GM12872 (cell line): ENCODE measurements at regions not wholly inside any gene's neighbourhood (a gene's known extent, or its start where the extent isn't known, plus 50 kb on each side); places are given as distances from the start of the nearest gene placed in this dataset.

Experiments used
- CTCF ChIP-seq: IDR thresholded peaks from 3 replicates; pipeline ENCODE4 v1.5.1; 2011; ENCODE audit warnings: low read depth, mild to moderate bottlenecking, low read length, moderate library complexity; ENCODE audit not compliant: insufficient read depth

GRCh38 chr4:96035727-96036126, 195.8 kb downstream of the PDHA2 start:
- peak; percentile 32; the same call in 1 of the 3 replicates for TF ChIP-seq CTCF

GRCh38 chr4:96036781-96037180, 196.9 kb downstream of the PDHA2 start:
- no peak for TF ChIP-seq CTCF

GRCh38 chr4:96037705-96038104, 197.8 kb downstream of the PDHA2 start:
- no peak for TF ChIP-seq CTCF

- no peak for TF ChIP-seq CTCF
Measured at GRCh38 chr4:96039217-96039616, 199.3 kb downstream of the PDHA2 start.

- TF ChIP-seq CTCF = no peak
Measured at GRCh38 chr4:96039803-96040436, 200.0 kb downstream of the PDHA2 start.

- TF ChIP-seq CTCF = no peak
Measured at GRCh38 chr4:96044971-96045370, 205.1 kb downstream of the PDHA2 start.

- no peak for TF ChIP-seq CTCF
Measured at GRCh38 chr4:96052827-96053226, 212.9 kb downstream of the PDHA2 start.
